Mesendoderm (in vitro differentiated cells): ENCODE measurements at regions not wholly inside any gene's neighbourhood (a gene's known extent, or its start where the extent isn't known, plus 50 kb on each side); places are given as distances from the start of the nearest gene placed in this dataset.
"Not testable (repeated sequence)": the region's sequence is repeated elsewhere in the genome, so short reads cannot be mapped to it uniquely, and the experiment has no call there.

ENCODE experiments used
- DNase-seq: peaks from one replicate; pipeline ENCODE4 v3.0.0; 2013
- H2AK5ac ChIP-seq: 2 replicates; pipeline ENCODE4 v1.6.1; 2013; ENCODE audit warnings: low read length, inconsistent platforms
- H2BK120ac ChIP-seq: 2 replicates; pipeline ENCODE4 v1.6.1; 2013; ENCODE audit warnings: low read depth, mild to moderate bottlenecking, low read length, moderate library complexity, mixed read lengths
- H2BK15ac ChIP-seq: replicated peaks from 2 replicates; pipeline ENCODE4 v1.6.1; 2013; ENCODE audit warnings: low read depth, mild to moderate bottlenecking, moderate library complexity
- H2BK5ac ChIP-seq: 2 replicates; pipeline ENCODE4 v1.6.1; 2013; ENCODE audit warnings: low read length, inconsistent platforms
- H3K18ac ChIP-seq: 2 replicates; pipeline ENCODE4 v1.6.1; 2013; ENCODE audit warnings: mild to moderate bottlenecking, low read length, mixed read lengths
- H3K23ac ChIP-seq: one replicate; pipeline ENCODE4 v1.6.1; 2013; ENCODE audit warnings: low read length
- H3K27ac ChIP-seq: 2 replicates; pipeline ENCODE4 v1.5.1; 2013; ENCODE audit warnings: low read depth, mild to moderate bottlenecking, inconsistent platforms, low read length, moderate library complexity
- H3K27me3 ChIP-seq: 2 replicates; pipeline ENCODE4 v1.6.1; 2013; ENCODE audit warnings: low read length, control low read depth, mild to moderate bottlenecking, inconsistent platforms; ENCODE audit not compliant: insufficient read depth, poor library complexity
- H3K36me3 ChIP-seq: 2 replicates; pipeline ENCODE4 v1.6.1; 2013; ENCODE audit warnings: low read length, inconsistent platforms; ENCODE audit not compliant: control insufficient read depth, insufficient read depth
- H3K4ac ChIP-seq: one replicate; pipeline ENCODE4 v1.6.1; 2013; ENCODE audit warnings: low read depth, mild to moderate bottlenecking, low read length, moderate library complexity
- H3K4me1 ChIP-seq: 2 replicates; pipeline ENCODE4 v1.6.1; 2013; ENCODE audit warnings: low read depth, low read length, inconsistent platforms; ENCODE audit not compliant: control insufficient read depth
- H3K4me2 ChIP-seq: 2 replicates; pipeline ENCODE4 v1.6.1; 2013; ENCODE audit warnings: low read length
- H3K4me3 ChIP-seq: 2 replicates; pipeline ENCODE4 v1.5.1; 2013; ENCODE audit warnings: mild to moderate bottlenecking, low read length
- H3K56ac ChIP-seq: one replicate; pipeline ENCODE4 v1.6.1; 2013; ENCODE audit warnings: low read length
- H3K79me1 ChIP-seq: 2 replicates; pipeline ENCODE4 v1.6.1; 2013; ENCODE audit warnings: low read length, inconsistent platforms
- H3K79me2 ChIP-seq: 2 replicates; pipeline ENCODE4 v1.6.1; 2013; ENCODE audit warnings: mild to moderate bottlenecking, low read length; ENCODE audit not compliant: control insufficient read depth, insufficient read depth
- H3K9ac ChIP-seq: 2 replicates; pipeline ENCODE4 v1.6.1; 2013; ENCODE audit warnings: low read length, inconsistent platforms
- H4K5ac ChIP-seq: one replicate; pipeline ENCODE4 v1.6.1; 2013; ENCODE audit warnings: low read length
- H4K8ac ChIP-seq: one replicate; pipeline ENCODE4 v1.6.1; 2013; ENCODE audit warnings: low read depth, mild to moderate bottlenecking, control low read depth, low read length, moderate library complexity
- WGBS: extraction: QIAGEN DNeasy Blood & Tissue Kit; methylation state at CpG from one replicate; pipeline ENCODE4 v1.1.7; 2013; ENCODE audit warnings: low lambda C conversion rate, missing lambda C conversion rate; ENCODE audit not compliant: insufficient coverage; ENCODE audit errors: extremely low coverage; 5-methylcytosine and 5-hydroxymethylcytosine counted together

GRCh38 chr2:38482710-38483109, 105.6 kb upstream of the ATL2 start:
- DNase-seq, H4K8ac ChIP-seq, H2BK15ac ChIP-seq, H3K4me2 ChIP-seq, H2BK120ac ChIP-seq, H2AK5ac ChIP-seq, H3K27me3 ChIP-seq, H3K4me3 ChIP-seq, H3K18ac ChIP-seq, H3K79me2 ChIP-seq, H3K4ac ChIP-seq, H3K27ac ChIP-seq, H4K5ac ChIP-seq, H3K36me3 ChIP-seq, H3K79me1 ChIP-seq, H2BK5ac ChIP-seq, H3K4me1 ChIP-seq, H3K56ac ChIP-seq, H3K23ac ChIP-seq, H3K9ac ChIP-seq: not testable (repeated sequence)
- no CpG with 5 or more reads among the region's 6 CpGs for WGBS

GRCh38 chr2:38480617-38481016, 103.5 kb upstream of the ATL2 start:
- no peak for DNase-seq

GRCh38 chr2:38477006-38477405, 99.9 kb upstream of the ATL2 start:
- no peak overlapping the region for H3K9ac ChIP-seq
- no peak overlapping the region for H2BK120ac ChIP-seq
- H4K5ac ChIP-seq = no peak overlapping the region
- H2BK15ac ChIP-seq = no peak overlapping the region
- H3K27me3 ChIP-seq = no peaks in the 10 kb centered on the region
- no peak overlapping the region for H3K56ac ChIP-seq
- H3K36me3 ChIP-seq = no peaks in the 10 kb centered on the region
- H3K18ac ChIP-seq = no peak overlapping the region
- H3K4ac ChIP-seq = no peak overlapping the region
- H3K79me2 ChIP-seq = no peaks in the 10 kb centered on the region
- H3K27ac ChIP-seq = no peak overlapping the region
- no peak overlapping the region for H3K23ac ChIP-seq
- H2AK5ac ChIP-seq = no peak overlapping the region
- no peak overlapping the region for H3K4me3 ChIP-seq
- H2BK5ac ChIP-seq = no peak overlapping the region
- no CpG with 5 or more reads among the region's 2 CpGs for whole genome bisulfite sequencing
- no peak for DNase-seq
- H3K4me2 ChIP-seq = no peak overlapping the region
- no peaks in the 10 kb centered on the region for H3K79me1 ChIP-seq
- H4K8ac ChIP-seq = no peak overlapping the region
- H3K4me1 ChIP-seq = no peaks in the 10 kb centered on the region

More at GRCh38 chr2:38480617-38481016, 103.5 kb upstream of the ATL2 start:
- Histone ChIP-seq H4K5ac (no peak overlapping the region), H2AK5ac (no peak overlapping the region), H3K23ac (no peak overlapping the region), H4K8ac (no peak overlapping the region), H3K4ac (no peak overlapping the region), H2BK15ac (no peak overlapping the region), H3K27me3 (no peaks in the 10 kb centered on the region), H3K36me3 (no peaks in the 10 kb centered on the region), H3K4me3 (no peak overlapping the region), H3K56ac (no peak overlapping the region), H2BK5ac (no peak overlapping the region), H3K4me1 (no peaks in the 10 kb centered on the region), H3K27ac (no peak overlapping the region), H3K79me1 (no peaks in the 10 kb centered on the region), H2BK120ac (no peak overlapping the region), H3K79me2 (no peaks in the 10 kb centered on the region), H3K18ac (no peak overlapping the region), H3K9ac (no peak overlapping the region), H3K4me2 (no peak overlapping the region)

GRCh38 chr2:38475567-38475881, 98.5 kb upstream of the ATL2 start:
- Histone ChIP-seq H2AK5ac (no peak overlapping the region), H4K8ac (no peak overlapping the region), H3K23ac (no peak overlapping the region), H3K79me2 (no peaks in the 10 kb centered on the region), H3K79me1 (no peaks in the 10 kb centered on the region), H3K9ac (no peak overlapping the region), H4K5ac (no peak overlapping the region), H3K56ac (no peak overlapping the region), H3K27me3 (no peaks in the 10 kb centered on the region), H2BK120ac (no peak overlapping the region), H3K18ac (no peak overlapping the region), H3K4ac (no peak overlapping the region), H3K4me3 (no peak overlapping the region), H3K4me1 (no peaks in the 10 kb centered on the region), H2BK15ac (no peak overlapping the region), H3K36me3 (no peaks in the 10 kb centered on the region), H3K4me2 (no peak overlapping the region), H2BK5ac (no peak overlapping the region), H3K27ac (no peak overlapping the region)
- no CpG with 5 or more reads among the region's 3 CpGs for WGBS
- no peak for DNase-seq

GRCh38 chr2:38474715-38475566, 97.9 kb upstream of the ATL2 start:
- Histone ChIP-seq H3K23ac (no peak overlapping the region), H3K4me1 (no peaks in the 10 kb centered on the region), H4K8ac (no peak overlapping the region), H3K36me3 (no peaks in the 10 kb centered on the region), H2BK15ac (no peak overlapping the region), H4K5ac (no peak overlapping the region), H3K79me1 (no peaks in the 10 kb centered on the region), H2AK5ac (no peak overlapping the region), H3K56ac (no peak overlapping the region), H3K27me3 (no peaks in the 10 kb centered on the region), H3K4ac (no peak overlapping the region), H3K27ac (no peak overlapping the region), H3K4me3 (no peak overlapping the region), H2BK120ac (no peak overlapping the region), H3K79me2 (no peaks in the 10 kb centered on the region), H3K4me2 (no peak overlapping the region), H3K9ac (no peak overlapping the region), H2BK5ac (no peak overlapping the region), H3K18ac (no peak overlapping the region)
- DNase-seq = no peak
- no CpG with 5 or more reads among the region's 6 CpGs for WGBS

- no peak overlapping the region for H2AK5ac ChIP-seq
- H4K5ac ChIP-seq = no peak overlapping the region
- H3K36me3 ChIP-seq = no peaks in the 10 kb centered on the region
- H3K56ac ChIP-seq = no peak overlapping the region
- no peaks in the 10 kb centered on the region for H3K27me3 ChIP-seq
- H3K27ac ChIP-seq = no peak overlapping the region
- no peak overlapping the region for H3K4me2 ChIP-seq
- no peak overlapping the region for H2BK15ac ChIP-seq
- H3K4ac ChIP-seq = no peak overlapping the region
- H2BK120ac ChIP-seq = no peak overlapping the region
- no peak overlapping the region for H3K4me3 ChIP-seq
- H3K4me1 ChIP-seq = no peaks in the 10 kb centered on the region
- no peak overlapping the region for H4K8ac ChIP-seq
- H2BK5ac ChIP-seq = no peak overlapping the region
- no peaks in the 10 kb centered on the region for H3K79me1 ChIP-seq
- no peak for DNase-seq
- H3K18ac ChIP-seq = no peak overlapping the region
- H3K79me2 ChIP-seq = no peaks in the 10 kb centered on the region
- H3K9ac ChIP-seq = no peak overlapping the region
- WGBS = no CpG with 5 or more reads among the region's 3 CpGs
- H3K23ac ChIP-seq = no peak overlapping the region
Measured at GRCh38 chr2:38474021-38474456, 97.0 kb upstream of the ATL2 start.
